ENCODE measurements at regions not wholly inside any gene's neighbourhood (a gene's known extent, or its start where the extent isn't known, plus 50 kb on each side); places are given as distances from the start of the nearest gene placed in this dataset.

GRCh38 chr10:6339891-6340290 is 137.2 kb downstream of the PFKFB3 start:
- TF ChIP-seq, protein P1, sequence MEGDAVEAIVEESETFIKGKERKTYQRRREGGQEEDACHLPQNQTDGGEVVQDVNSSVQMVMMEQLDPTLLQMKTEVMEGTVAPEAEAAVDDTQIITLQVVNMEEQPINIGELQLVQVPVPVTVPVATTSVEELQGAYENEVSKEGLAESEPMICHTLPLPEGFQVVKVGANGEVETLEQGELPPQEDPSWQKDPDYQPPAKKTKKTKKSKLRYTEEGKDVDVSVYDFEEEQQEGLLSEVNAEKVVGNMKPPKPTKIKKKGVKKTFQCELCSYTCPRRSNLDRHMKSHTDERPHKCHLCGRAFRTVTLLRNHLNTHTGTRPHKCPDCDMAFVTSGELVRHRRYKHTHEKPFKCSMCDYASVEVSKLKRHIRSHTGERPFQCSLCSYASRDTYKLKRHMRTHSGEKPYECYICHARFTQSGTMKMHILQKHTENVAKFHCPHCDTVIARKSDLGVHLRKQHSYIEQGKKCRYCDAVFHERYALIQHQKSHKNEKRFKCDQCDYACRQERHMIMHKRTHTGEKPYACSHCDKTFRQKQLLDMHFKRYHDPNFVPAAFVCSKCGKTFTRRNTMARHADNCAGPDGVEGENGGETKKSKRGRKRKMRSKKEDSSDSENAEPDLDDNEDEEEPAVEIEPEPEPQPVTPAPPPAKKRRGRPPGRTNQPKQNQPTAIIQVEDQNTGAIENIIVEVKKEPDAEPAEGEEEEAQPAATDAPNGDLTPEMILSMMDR (conservative IDR thresholded peaks at IDR 0.05; ENCODE audit: low read length), result no peak

GRCh38 chr10:6342096-6342685 is 139.5 kb downstream of the PFKFB3 start:
- H3K4me3 ChIP-seq (ENCODE audit: low read length), result no peak overlapping the region
- no peak for DNase-seq (ENCODE audit: low read depth)
- TF ChIP-seq, protein P1 (conservative IDR thresholded peaks at IDR 0.05; ENCODE audit: low read length), result no peak

More at GRCh38 chr10:6339891-6340290, 137.2 kb downstream of the PFKFB3 start:
- DNase-seq (ENCODE audit: low read depth), result no peak
- no peak overlapping the region for H3K4me3 ChIP-seq (ENCODE audit: low read length)

GRCh38 chr10:6343305-6344010 is 140.7 kb downstream of the PFKFB3 start:
- H3K4me3 ChIP-seq (ENCODE audit: low read length), result no peak overlapping the region
- peak; percentile 23 for DNase-seq (ENCODE audit: low read depth)
- TF ChIP-seq, protein P1 (conservative IDR thresholded peaks at IDR 0.05; ENCODE audit: low read length), result 0 out of 2 replicates have a peak, but pooled peaks have one; percentile 6

DNA sequence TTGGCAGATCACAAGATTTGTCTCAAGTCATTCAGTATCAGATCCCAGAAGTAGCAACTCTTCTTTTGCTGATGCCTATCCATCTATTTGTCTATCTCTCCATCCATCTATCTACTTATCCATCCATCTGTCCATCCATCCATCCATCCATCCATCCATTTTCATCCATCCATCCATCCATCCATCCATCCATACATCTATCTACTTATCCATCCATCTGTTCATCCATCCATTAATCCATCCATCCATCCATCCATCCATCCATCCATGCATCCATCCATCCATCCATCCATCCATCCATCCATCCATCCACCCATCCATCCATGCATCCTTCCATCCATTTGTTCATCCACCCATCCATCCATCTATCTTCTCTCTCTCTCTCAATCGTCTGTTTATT is 142.7 kb downstream of the PFKFB3 start:
- no peak overlapping the region for H3K4me3 ChIP-seq (ENCODE audit: low read length)
- TF ChIP-seq, protein P1 (conservative IDR thresholded peaks at IDR 0.05; ENCODE audit: low read length), result no peak
- no peak for DNase-seq (ENCODE audit: low read depth)

GRCh38 chr10:6346631-6347030 is 143.9 kb downstream of the PFKFB3 start:
- DNase-seq (ENCODE audit: low read depth), result peak; percentile 52
- TF ChIP-seq, protein P1 (conservative IDR thresholded peaks at IDR 0.05; ENCODE audit: low read length), result no peak
- no peak overlapping the region for H3K4me3 ChIP-seq (ENCODE audit: low read length)

DNA sequence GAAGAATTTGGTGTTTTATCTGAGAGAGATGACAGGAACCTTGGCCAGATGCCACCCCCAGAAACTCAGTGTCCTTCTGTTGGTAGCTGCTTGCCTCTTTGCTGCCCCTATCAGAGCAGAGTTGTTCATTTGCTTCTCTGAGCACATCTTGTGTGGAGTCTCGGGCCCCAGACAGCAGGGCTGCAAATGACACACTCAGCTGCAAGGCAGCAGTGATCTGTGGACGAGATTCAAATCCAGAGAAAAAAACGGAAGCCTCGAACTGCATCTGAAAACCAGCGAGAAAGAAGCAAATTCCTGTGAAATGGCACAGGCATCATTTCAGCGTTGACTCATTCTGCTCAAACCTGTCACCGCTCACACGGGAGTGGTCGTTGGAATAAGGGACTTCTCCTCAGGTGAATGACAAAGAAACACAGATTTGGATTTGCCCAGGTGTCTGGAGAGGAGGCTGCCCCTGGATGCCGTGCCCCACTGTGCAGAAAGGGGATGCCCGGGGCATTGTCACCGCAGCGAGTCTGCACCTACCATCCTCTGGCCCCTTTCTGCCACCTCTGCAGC is 144.7 kb downstream of the PFKFB3 start:
- peak; percentile 56 for DNase-seq (ENCODE audit: low read depth)
- H3K4me3 ChIP-seq (ENCODE audit: low read length), result peak overlapping the region; percentile 10
- TF ChIP-seq, protein P1 (conservative IDR thresholded peaks at IDR 0.05; ENCODE audit: low read length), result no peak

Data from AG10803 (cell line).